GM21390 (cell line): ENCODE measurements at regions not wholly inside any gene's neighbourhood (a gene's known extent, or its start where the extent isn't known, plus 50 kb on each side); places are given as distances from the start of the nearest gene placed in this dataset.
"Not testable (repeated sequence)": the region's sequence is repeated elsewhere in the genome, so short reads cannot be mapped to it uniquely, and the experiment has no call there.

Experiments
- ATAC-seq: cut with Tn5 transposase; IDR thresholded peaks from one replicate; pipeline ENCODE4 v1.9.1; 2021; ENCODE audit not compliant: unreplicated experiment

- ATAC-seq, result no peak
Measured at GRCh38 chr6:5840734-5841390, 165.9 kb downstream of the NRN1 start.

GRCh38 chr6:5838656-5839396 is 167.9 kb downstream of the NRN1 start:
- no peak for ATAC-seq

- no peak for ATAC-seq
Measured at GRCh38 chr6:5837323-5837722, 169.4 kb downstream of the NRN1 start.

- ATAC-seq, result not testable (repeated sequence)
Measured at GRCh38 chr6:5836597-5836996, 170.1 kb downstream of the NRN1 start.

- ATAC-seq, result no peak
Measured at GRCh38 chr6:5833120-5833519, 173.6 kb downstream of the NRN1 start.

GRCh38 chr6:5832668-5833067 is 174.1 kb downstream of the NRN1 start:
- no peak for ATAC-seq

- peak; percentile 84 for ATAC-seq
Measured at GRCh38 chr6:5831219-5831862, 175.4 kb downstream of the NRN1 start.

- ATAC-seq, result no peak
Measured at GRCh38 chr6:5828296-5828695, 178.4 kb downstream of the NRN1 start.

GRCh38 chr6:5827056-5827904 is 179.4 kb downstream of the NRN1 start:
- ATAC-seq, result no peak

GRCh38 chr6:5824382-5824983 is 182.2 kb downstream of the NRN1 start:
- not testable (repeated sequence) for ATAC-seq
